ENCODE measurements at regions not wholly inside any gene's neighbourhood (a gene's known extent, or its start where the extent isn't known, plus 50 kb on each side); places are given as distances from the start of the nearest gene placed in this dataset.

DNA sequence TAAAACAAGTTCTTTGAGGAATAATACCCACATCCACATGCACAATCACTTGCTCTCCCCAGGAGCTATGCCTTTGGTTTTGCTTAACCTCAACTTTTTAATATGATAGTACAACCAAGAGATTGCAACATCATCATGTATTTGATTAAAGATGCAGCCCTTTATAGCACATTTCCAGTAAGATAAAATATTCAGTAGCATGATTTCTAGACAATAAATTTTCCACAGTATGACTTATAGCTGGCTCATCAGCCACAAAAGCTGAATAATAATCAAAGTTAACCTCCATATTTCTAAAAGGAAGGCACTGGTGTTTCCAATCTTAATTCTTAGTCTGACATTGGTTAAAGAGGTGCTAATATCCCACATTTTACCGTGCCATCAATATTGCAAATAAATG, 622.5 kb downstream of the TBL1XR1 start:
- H3K9me3 ChIP-seq (ENCODE audit: low read length) = no peaks in the 10 kb centered on the region
- intact Hi-C loops (cut with micrococcal nuclease; ENCODE audit: unreplicated experiment) = no loop called here
- H3K4me1 ChIP-seq (ENCODE audit: insufficient read depth, low read length, poor library complexity, severe bottlenecking) = no peaks in the 10 kb centered on the region
- no peak overlapping the region for H3K27ac ChIP-seq (ENCODE audit: low read depth, low read length, poor library complexity, severe bottlenecking)
- H3K36me3 ChIP-seq (ENCODE audit: insufficient read depth, low read length) = no peaks in the 10 kb centered on the region
- DNase-seq (ENCODE audit: low spot score) = no peak
- POLR2A ChIA-PET = interaction anchor here (0.7 to 1.1 kb wide), 2 partner anchors 12 to 193 kb away, joined by 3 read pairs; no protein-coding TSS in a partner anchor
- CTCF ChIA-PET (ENCODE audit: unreplicated experiment) = no interaction called here
- no peak overlapping the region for H2AFZ ChIP-seq (ENCODE audit: low read length)
- H3K4me2 ChIP-seq (ENCODE audit: low read length) = no peak overlapping the region
- BruUV-seq (replicated peaks) = no TSS peak
- no peak overlapping the region for H3K4me3 ChIP-seq (ENCODE audit: low read depth, low read length, poor library complexity, severe bottlenecking)
- no peaks in the 10 kb centered on the region for H3K79me2 ChIP-seq (ENCODE audit: insufficient read depth, low read depth, low read length)
- H3K9me2 ChIP-seq (ENCODE audit: insufficient read depth, low read length) = no peaks in the 10 kb centered on the region
- H4K20me1 ChIP-seq (ENCODE audit: insufficient read depth, low read length) = no peaks in the 10 kb centered on the region
- no peak for TF ChIP-seq EZH2phosphoT487 (IDR thresholded peaks at IDR 0.05; ENCODE audit: borderline replicate concordance, low read depth, low read length)
- TF ChIP-seq, protein P1, sequence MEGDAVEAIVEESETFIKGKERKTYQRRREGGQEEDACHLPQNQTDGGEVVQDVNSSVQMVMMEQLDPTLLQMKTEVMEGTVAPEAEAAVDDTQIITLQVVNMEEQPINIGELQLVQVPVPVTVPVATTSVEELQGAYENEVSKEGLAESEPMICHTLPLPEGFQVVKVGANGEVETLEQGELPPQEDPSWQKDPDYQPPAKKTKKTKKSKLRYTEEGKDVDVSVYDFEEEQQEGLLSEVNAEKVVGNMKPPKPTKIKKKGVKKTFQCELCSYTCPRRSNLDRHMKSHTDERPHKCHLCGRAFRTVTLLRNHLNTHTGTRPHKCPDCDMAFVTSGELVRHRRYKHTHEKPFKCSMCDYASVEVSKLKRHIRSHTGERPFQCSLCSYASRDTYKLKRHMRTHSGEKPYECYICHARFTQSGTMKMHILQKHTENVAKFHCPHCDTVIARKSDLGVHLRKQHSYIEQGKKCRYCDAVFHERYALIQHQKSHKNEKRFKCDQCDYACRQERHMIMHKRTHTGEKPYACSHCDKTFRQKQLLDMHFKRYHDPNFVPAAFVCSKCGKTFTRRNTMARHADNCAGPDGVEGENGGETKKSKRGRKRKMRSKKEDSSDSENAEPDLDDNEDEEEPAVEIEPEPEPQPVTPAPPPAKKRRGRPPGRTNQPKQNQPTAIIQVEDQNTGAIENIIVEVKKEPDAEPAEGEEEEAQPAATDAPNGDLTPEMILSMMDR (conservative IDR thresholded peaks at IDR 0.05; ENCODE audit: low read length) = no peak

DNA sequence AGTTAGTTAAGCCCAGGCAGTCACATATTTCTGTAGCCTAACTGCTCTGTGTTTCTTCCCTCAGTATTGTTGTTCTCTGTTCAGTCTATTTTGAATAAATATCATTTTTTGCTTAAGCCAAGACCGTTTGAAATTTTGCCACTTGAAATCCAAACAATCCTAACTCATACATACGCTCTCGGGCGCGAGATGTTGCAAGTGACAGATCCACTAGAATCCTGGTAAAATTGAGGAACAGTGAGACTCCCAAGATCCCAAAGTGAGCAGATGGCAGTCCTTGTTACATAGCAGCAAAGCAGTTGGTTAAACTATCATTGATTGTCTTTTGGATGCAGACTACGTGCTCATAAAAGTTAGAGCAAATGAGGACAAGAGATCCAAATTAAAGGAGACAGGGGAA, 625.4 kb downstream of the TBL1XR1 start:
- CTCF ChIA-PET (ENCODE audit: unreplicated experiment) = no interaction called here
- no peaks in the 10 kb centered on the region for H3K79me2 ChIP-seq (ENCODE audit: insufficient read depth, low read depth, low read length)

DNA sequence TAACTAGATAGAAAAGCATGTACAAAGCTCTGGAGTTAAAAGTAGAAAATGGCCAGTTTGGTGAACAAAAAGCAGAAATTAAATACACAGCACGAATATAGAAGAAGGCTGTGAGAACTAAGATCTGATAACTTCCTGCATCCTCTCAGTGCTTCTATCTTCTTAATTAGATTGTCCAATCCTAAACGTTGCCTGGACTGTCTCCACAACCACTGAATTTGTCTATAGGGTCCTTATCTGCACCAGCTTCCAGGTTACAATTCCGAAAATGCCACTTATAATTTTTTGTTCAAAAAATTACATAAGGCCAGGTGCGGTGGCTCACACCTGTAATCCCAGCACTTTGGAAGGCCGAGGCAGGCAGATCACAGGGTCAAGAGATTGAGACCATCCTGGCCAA, 626.3 kb downstream of the TBL1XR1 start:
- intact Hi-C loops (cut with micrococcal nuclease; ENCODE audit: unreplicated experiment) = no loop called here
- Histone ChIP-seq H3K4me3 (ENCODE audit: low read depth, low read length, poor library complexity, severe bottlenecking) (no peak overlapping the region), H3K4me1 (ENCODE audit: insufficient read depth, low read length, poor library complexity, severe bottlenecking) (no peaks in the 10 kb centered on the region), H3K79me2 (ENCODE audit: insufficient read depth, low read depth, low read length) (no peaks in the 10 kb centered on the region), H3K27ac (ENCODE audit: low read depth, low read length, poor library complexity, severe bottlenecking) (no peak overlapping the region), H4K20me1 (ENCODE audit: insufficient read depth, low read length) (no peaks in the 10 kb centered on the region), H3K9me3 (ENCODE audit: low read length) (no peaks in the 10 kb centered on the region), H3K9me2 (ENCODE audit: insufficient read depth, low read length) (no peaks in the 10 kb centered on the region), H3K4me2 (ENCODE audit: low read length) (no peak overlapping the region), H3K36me3 (ENCODE audit: insufficient read depth, low read length) (no peaks in the 10 kb centered on the region), H2AFZ (ENCODE audit: low read length) (no peak overlapping the region)
- no TSS peak for BruUV-seq (replicated peaks)
- ChIA-PET CTCF (ENCODE audit: unreplicated experiment) (no interaction called here), POLR2A (no interaction called here)
- TF ChIP-seq, protein P1 (conservative IDR thresholded peaks at IDR 0.05; ENCODE audit: low read length) = no peak
- DNase-seq (ENCODE audit: low spot score) = no peak

More for the DNA sequence above, 625.4 kb downstream of the TBL1XR1 start:
- H3K4me2 ChIP-seq (ENCODE audit: low read length) = no peak overlapping the region
- no peaks in the 10 kb centered on the region for H3K36me3 ChIP-seq (ENCODE audit: insufficient read depth, low read length)
- no peak overlapping the region for H3K27ac ChIP-seq (ENCODE audit: low read depth, low read length, poor library complexity, severe bottlenecking)
- intact Hi-C loops (cut with micrococcal nuclease; ENCODE audit: unreplicated experiment) = no loop called here
- no peaks in the 10 kb centered on the region for H3K4me1 ChIP-seq (ENCODE audit: insufficient read depth, low read length, poor library complexity, severe bottlenecking)
- DNase-seq (ENCODE audit: low spot score) = no peak
- TF ChIP-seq, protein P1 (conservative IDR thresholded peaks at IDR 0.05; ENCODE audit: low read length) = no peak
- no peak for TF ChIP-seq EZH2phosphoT487 (IDR thresholded peaks at IDR 0.05; ENCODE audit: borderline replicate concordance, low read depth, low read length)
- no peak overlapping the region for H3K4me3 ChIP-seq (ENCODE audit: low read depth, low read length, poor library complexity, severe bottlenecking)
- POLR2A ChIA-PET = no interaction called here
- BruUV-seq (replicated peaks) = no TSS peak
- no peaks in the 10 kb centered on the region for H3K9me3 ChIP-seq (ENCODE audit: low read length)
- no peak overlapping the region for H2AFZ ChIP-seq (ENCODE audit: low read length)
- no peaks in the 10 kb centered on the region for H4K20me1 ChIP-seq (ENCODE audit: insufficient read depth, low read length)
- no peaks in the 10 kb centered on the region for H3K9me2 ChIP-seq (ENCODE audit: insufficient read depth, low read length)
